ENCODE measurements at regions not wholly inside any gene's neighbourhood (a gene's known extent, or its start where the extent isn't known, plus 50 kb on each side); places are given as distances from the start of the nearest gene placed in this dataset.

DNA sequence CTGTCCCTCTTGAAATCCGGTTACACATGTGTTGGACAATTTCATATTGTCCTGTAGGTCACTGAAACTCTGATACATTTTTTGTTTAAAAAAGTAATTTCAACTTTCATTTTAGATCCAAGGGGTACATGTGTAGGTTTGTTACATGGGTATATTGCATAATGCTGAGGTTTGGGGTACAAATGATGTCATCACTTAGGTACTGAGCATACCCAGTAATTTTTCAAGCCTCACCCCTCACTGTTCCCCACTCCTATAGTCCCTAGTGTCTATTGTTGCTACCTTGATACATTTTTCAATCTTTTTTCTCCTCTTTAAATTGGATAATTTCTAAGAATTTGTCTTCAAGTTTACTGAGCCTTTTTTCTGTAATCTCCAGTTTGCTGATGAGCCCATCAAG lies 483.0 kb downstream of the DHX35 start:
- H3K27me3 Mint-ChIP-seq, result peaks cover 3% of the 10 kb centered on the region
- H3K36me3 Mint-ChIP-seq (ENCODE audit: insufficient read depth), result no peaks in the 10 kb centered on the region
- no peak overlapping the region for H3K27ac Mint-ChIP-seq
- DNase-seq (ENCODE audit: low spot score, unreplicated experiment), result no peak
- no peaks in the 10 kb centered on the region for H3K4me1 Mint-ChIP-seq (ENCODE audit: low read depth)
- H3K9me3 Mint-ChIP-seq (ENCODE audit: low read depth), result peaks cover 4% of the 10 kb centered on the region
- TF ChIP-seq, protein P1, sequence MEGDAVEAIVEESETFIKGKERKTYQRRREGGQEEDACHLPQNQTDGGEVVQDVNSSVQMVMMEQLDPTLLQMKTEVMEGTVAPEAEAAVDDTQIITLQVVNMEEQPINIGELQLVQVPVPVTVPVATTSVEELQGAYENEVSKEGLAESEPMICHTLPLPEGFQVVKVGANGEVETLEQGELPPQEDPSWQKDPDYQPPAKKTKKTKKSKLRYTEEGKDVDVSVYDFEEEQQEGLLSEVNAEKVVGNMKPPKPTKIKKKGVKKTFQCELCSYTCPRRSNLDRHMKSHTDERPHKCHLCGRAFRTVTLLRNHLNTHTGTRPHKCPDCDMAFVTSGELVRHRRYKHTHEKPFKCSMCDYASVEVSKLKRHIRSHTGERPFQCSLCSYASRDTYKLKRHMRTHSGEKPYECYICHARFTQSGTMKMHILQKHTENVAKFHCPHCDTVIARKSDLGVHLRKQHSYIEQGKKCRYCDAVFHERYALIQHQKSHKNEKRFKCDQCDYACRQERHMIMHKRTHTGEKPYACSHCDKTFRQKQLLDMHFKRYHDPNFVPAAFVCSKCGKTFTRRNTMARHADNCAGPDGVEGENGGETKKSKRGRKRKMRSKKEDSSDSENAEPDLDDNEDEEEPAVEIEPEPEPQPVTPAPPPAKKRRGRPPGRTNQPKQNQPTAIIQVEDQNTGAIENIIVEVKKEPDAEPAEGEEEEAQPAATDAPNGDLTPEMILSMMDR (IDR thresholded peaks at IDR 0.05; ENCODE audit: unreplicated experiment), result no peak
- H3K4me3 Mint-ChIP-seq (ENCODE audit: low read depth), result no peak overlapping the region

DNA sequence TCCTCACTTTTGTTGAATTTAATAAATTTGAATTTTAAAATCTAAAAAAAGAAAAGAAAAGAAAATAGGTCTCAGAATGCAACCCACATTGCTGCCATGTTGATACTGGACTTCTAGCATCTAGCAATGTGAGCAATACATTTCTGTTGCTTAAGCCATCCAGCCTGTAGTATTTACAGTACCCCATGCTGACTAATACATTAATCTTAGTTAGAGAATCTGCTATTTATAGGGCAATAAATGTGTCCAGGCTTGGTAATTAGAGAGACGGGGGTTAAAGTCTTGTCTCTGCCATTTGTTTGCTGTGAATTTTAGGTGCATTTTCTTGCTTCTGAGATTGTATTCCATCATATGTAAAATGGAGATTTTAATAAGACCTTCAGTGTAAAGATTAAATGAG lies 471.3 kb downstream of the DHX35 start:
- no peak for DNase-seq (ENCODE audit: low spot score, unreplicated experiment)
- Mint-ChIP-seq H3K4me1 (ENCODE audit: low read depth) (peaks cover 8% of the 10 kb centered on the region), H3K4me3 (ENCODE audit: low read depth) (no peak overlapping the region), H3K27me3 (peaks cover 4% of the 10 kb centered on the region), H3K36me3 (ENCODE audit: insufficient read depth) (no peaks in the 10 kb centered on the region), H3K9me3 (ENCODE audit: low read depth) (peaks cover 8% of the 10 kb centered on the region), H3K27ac (no peak overlapping the region)
- TF ChIP-seq, protein P1 (IDR thresholded peaks at IDR 0.05; ENCODE audit: unreplicated experiment), result no peak

DNA sequence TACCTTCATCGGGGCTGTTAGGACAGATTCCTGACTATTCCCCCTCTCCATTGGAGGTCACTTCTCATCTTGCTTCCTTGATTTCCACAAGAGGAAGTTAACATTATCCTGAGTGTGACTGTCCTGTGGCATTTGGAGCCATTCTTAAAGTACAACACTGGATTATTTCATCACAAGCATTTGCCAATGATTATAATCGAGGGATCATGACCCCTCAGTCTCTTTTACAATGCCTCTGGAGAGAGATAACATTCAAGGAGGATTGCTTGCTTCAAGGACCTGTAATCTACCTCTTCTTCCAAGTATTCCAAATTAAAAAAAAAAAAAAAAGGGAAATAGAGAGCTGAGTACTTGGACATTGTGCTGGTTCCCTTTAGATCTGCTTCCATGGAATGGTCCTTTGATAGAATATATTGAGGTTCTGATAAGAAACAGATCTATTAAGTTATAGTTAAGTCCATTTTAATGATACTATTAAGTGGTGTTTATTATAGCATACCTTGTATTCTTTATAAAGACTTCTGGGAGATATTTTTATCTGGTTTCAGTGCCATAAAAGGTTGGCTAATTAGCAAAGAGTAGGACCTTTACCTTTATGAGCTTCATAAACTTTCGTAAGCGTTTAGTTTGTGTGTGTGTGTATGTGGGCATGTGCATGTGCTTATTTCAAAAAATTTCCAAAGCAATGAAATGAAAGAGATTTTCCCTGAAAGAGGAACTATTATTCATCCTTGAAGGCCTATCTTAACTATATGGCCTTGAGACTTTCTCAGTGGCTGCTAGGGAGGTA lies 469.1 kb downstream of the DHX35 start:
- TF ChIP-seq, protein P1 (IDR thresholded peaks at IDR 0.05; ENCODE audit: unreplicated experiment), result no peak
- Mint-ChIP-seq H3K4me1 (ENCODE audit: low read depth) (peaks cover 8% of the 10 kb centered on the region), H3K27me3 (peaks cover 4% of the 10 kb centered on the region), H3K4me3 (ENCODE audit: low read depth) (no peak overlapping the region), H3K9me3 (ENCODE audit: low read depth) (peaks cover 7% of the 10 kb centered on the region), H3K36me3 (ENCODE audit: insufficient read depth) (no peaks in the 10 kb centered on the region), H3K27ac (no peak overlapping the region)
- no peak for DNase-seq (ENCODE audit: low spot score, unreplicated experiment)

DNA sequence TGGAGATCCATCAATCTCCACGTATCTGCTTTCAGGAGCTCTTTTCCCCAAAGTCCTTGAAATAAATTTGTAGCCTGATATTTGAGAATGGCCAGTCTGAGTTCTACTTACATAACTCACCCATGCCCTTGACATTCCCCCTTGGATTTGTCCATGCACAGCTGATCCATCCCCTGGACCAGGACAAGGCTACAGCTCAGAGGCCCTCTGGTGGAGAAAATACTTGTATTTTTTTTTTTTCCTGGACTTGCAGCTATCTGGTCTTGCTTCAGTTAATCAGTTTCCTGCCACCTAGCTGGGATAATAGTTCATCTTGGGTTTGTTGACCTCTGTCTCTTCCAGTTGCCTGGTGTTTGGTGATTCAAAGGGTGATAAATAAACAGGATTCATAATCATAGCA lies 467.6 kb downstream of the DHX35 start:
- H3K9me3 Mint-ChIP-seq (ENCODE audit: low read depth), result peaks cover 7% of the 10 kb centered on the region
- H3K4me3 Mint-ChIP-seq (ENCODE audit: low read depth), result no peak overlapping the region
- no peak for DNase-seq (ENCODE audit: low spot score, unreplicated experiment)
- peaks cover 8% of the 10 kb centered on the region for H3K4me1 Mint-ChIP-seq (ENCODE audit: low read depth)
- TF ChIP-seq, protein P1 (IDR thresholded peaks at IDR 0.05; ENCODE audit: unreplicated experiment), result peak; percentile 47
- peaks cover 4% of the 10 kb centered on the region for H3K27me3 Mint-ChIP-seq
- H3K36me3 Mint-ChIP-seq (ENCODE audit: insufficient read depth), result no peaks in the 10 kb centered on the region
- H3K27ac Mint-ChIP-seq, result no peak overlapping the region

DNA sequence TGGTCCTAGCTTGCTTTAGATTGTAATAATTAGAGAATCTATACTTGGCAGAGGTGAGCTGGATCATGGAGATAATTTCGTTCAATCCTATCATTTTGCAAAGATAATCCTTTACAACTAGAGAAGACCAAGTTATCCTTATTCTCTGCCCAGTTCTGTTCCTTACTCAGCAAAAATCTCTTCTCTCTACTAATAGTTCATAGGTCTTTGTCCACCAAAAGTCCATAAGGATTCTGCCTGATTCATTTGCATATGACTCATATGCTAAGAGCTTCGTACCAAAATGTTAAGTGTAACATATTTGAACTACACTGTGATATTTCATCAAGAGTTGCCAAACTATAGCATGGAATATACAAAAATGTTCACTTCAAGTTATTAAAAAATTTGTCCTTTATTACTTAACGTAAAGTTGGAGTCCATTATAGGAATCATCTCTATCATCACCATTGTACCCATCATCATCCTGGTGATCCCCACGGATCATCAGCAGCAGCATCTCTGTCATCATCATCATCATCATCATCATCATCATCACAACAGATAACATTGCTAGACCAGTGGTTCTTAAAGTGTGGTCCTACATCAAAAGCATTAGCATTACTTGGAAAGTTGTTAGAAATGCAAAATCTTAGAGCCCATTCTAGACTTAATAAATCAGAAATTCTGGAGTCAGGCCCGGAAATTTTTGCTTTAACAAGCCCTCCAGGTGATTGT lies 463.0 kb downstream of the DHX35 start:
- no peak for DNase-seq (ENCODE audit: low spot score, unreplicated experiment)
- no peak overlapping the region for H3K27ac Mint-ChIP-seq
- TF ChIP-seq, protein P1 (IDR thresholded peaks at IDR 0.05; ENCODE audit: unreplicated experiment), result no peak
- no peak overlapping the region for H3K4me3 Mint-ChIP-seq (ENCODE audit: low read depth)
- peaks cover 5% of the 10 kb centered on the region for H3K9me3 Mint-ChIP-seq (ENCODE audit: low read depth)
- H3K4me1 Mint-ChIP-seq (ENCODE audit: low read depth), result peaks cover 3% of the 10 kb centered on the region
- H3K36me3 Mint-ChIP-seq (ENCODE audit: insufficient read depth), result no peaks in the 10 kb centered on the region
- H3K27me3 Mint-ChIP-seq, result peaks cover 3% of the 10 kb centered on the region

Measured in progenitor cell of endocrine pancreas (in vitro differentiated cells).